Body of pancreas (tissue), 4 donors: ENCODE measurements at regions not wholly inside any gene's neighbourhood (a gene's known extent, or its start where the extent isn't known, plus 50 kb on each side); places are given as distances from the start of the nearest gene placed in this dataset.
A peak's percentile ranks its signal among the peaks of the same experiment; 100 is the strongest.

Source experiments
- ATAC-seq: fragments of 150-250 bp; one replicate; pipeline ENCODE4 v1.9.1; 2016
- DNase-seq, 4 donors: peaks; one replicate each; pipeline ENCODE4 v3.0.0-alpha.2; 2019
- H3K27ac ChIP-seq, 4 donors: fragments of 200-600 bp; sonication (generic); 1 replicate in 3 of 4; 2 replicates in 1 of 4; pipeline versions ENCODE4 v1.5.1 to v1.6.1; 2016 to 2019; ENCODE audit warnings: mild to moderate bottlenecking in 1 of 4, mixed read lengths in 1 of 4, moderate library complexity in 1 of 4
- H3K27me3 ChIP-seq, 2 donors: fragments of 200-600 bp; sonication (generic); one replicate each; pipeline ENCODE4 v1.6.0; 2016; ENCODE audit warnings: mild to moderate bottlenecking in 1 of 2
- H3K36me3 ChIP-seq, 2 donors: fragments of 200-600 bp; sonication (generic); replicated peaks in 1 of 2; 2 replicates each; pipeline ENCODE4 v1.5.1; 2016; ENCODE audit warnings: low read depth in 2 of 2; ENCODE audit not compliant: insufficient read depth in 1 of 2
- H3K4me1 ChIP-seq: fragments of 200-600 bp; sonication (generic); one replicate; pipeline ENCODE4 v1.6.0; 2016
- H3K4me3 ChIP-seq, 2 donors: fragments of 200-600 bp; sonication (generic); 1 replicate in 1 of 2; 2 replicates in 1 of 2; pipeline ENCODE4 v1.5.1; 2016 to 2019
- H3K9me3 ChIP-seq, 3 donors: fragments of 200-600 bp; sonication (generic); 1 replicate in 2 of 3; 2 replicates in 1 of 3; pipeline ENCODE4 v1.5.1; 2016
- CTCF ChIP-seq, 7 experiments: fragments of 450-650 bp in 4 of 7; fragments of 200-600 bp in 3 of 7; sonication (generic) in 3 of 7; IDR thresholded peaks; one replicate each; pipeline ENCODE4 v1.5.1; 2016 to 2019; ENCODE audit warnings: antibody characterized with exemption in 7 of 7
- POLR2A ChIP-seq, 3 donors: fragments of 450-650 bp; IDR thresholded peaks; one replicate each; pipeline ENCODE4 v1.6.1; 2016; ENCODE audit warnings: antibody characterized with exemption in 3 of 3, mild to moderate bottlenecking in 2 of 3
- WGBS, 2 donors: methylation state at CpG; one replicate each; pipeline ENCODE4 v1.1.5; 2017; 5-methylcytosine and 5-hydroxymethylcytosine counted together
- intact Hi-C: fragments of 100-400 bp; cut with DNase I; formaldehyde crosslinking; loops from one replicate; pipeline ENCODE4 v1.15.1; 2023

- H3K4me3 ChIP-seq: no peak overlapping the region
- DNase-seq: no peak
- H3K36me3 ChIP-seq: no peaks in the 10 kb centered on the region
- TF ChIP-seq POLR2A (IDR thresholded peaks at IDR 0.05) (no peak), CTCF (IDR thresholded peaks at IDR 0.05) (no peak)
- H3K4me1 ChIP-seq: no peaks in the 10 kb centered on the region
- no peaks in the 10 kb centered on the region for H3K9me3 ChIP-seq
- intact Hi-C loops: no loop called here
- H3K27ac ChIP-seq: no peak overlapping the region
- H3K27me3 ChIP-seq: no peaks in the 10 kb centered on the region
- ATAC-seq: no peak
Measured at GRCh38 chr5:68011801-68012200, 203.8 kb upstream of the PIK3R1 start.

GRCh38 chr5:68011259-68011760 lies 204.2 kb upstream of the PIK3R1 start:
- no peak for ATAC-seq
- intact Hi-C loops: no loop called here
- Histone ChIP-seq H3K36me3 (no peaks in the 10 kb centered on the region), H3K4me3 (no peak overlapping the region), H3K27me3 (no peaks in the 10 kb centered on the region), H3K27ac (no peak overlapping the region), H3K4me1 (no peaks in the 10 kb centered on the region), H3K9me3 (no peaks in the 10 kb centered on the region)
- WGBS, 2 donors: 83 to 85% methylated on average over 2 of the region's 2 CpGs
- no peak for DNase-seq
- TF ChIP-seq POLR2A (IDR thresholded peaks at IDR 0.05) (no peak), CTCF (IDR thresholded peaks at IDR 0.05) (no peak)

GRCh38 chr5:68010740-68011139 lies 204.8 kb upstream of the PIK3R1 start:
- DNase-seq (no peak), ATAC-seq (no peak)
- Histone ChIP-seq H3K27ac (no peak overlapping the region), H3K27me3 (no peaks in the 10 kb centered on the region), H3K4me1 (no peaks in the 10 kb centered on the region), H3K9me3 (no peaks in the 10 kb centered on the region), H3K4me3 (no peak overlapping the region), H3K36me3 (no peaks in the 10 kb centered on the region)
- intact Hi-C loops: no loop called here
- 89 to 100% methylated on average over 1 to 2 of the region's 2 CpGs for WGBS, 2 donors
- TF ChIP-seq CTCF (IDR thresholded peaks at IDR 0.05): no peak
- TF ChIP-seq POLR2A (IDR thresholded peaks at IDR 0.05): no peak

GRCh38 chr5:68007451-68007850 lies 208.1 kb upstream of the PIK3R1 start:
- no peak overlapping the region for H3K4me3 ChIP-seq
- intact Hi-C loops: no loop called here
- H3K27ac ChIP-seq: no peak overlapping the region
- H3K36me3 ChIP-seq: no peaks in the 10 kb centered on the region
- WGBS, 2 donors: 56 to 60% methylated on average over 3 of the region's 3 CpGs
- no peak for ATAC-seq
- H3K4me1 ChIP-seq: no peaks in the 10 kb centered on the region
- DNase-seq: peak in 3 of 4 donors; percentile 17 to 60 (median 47)
- H3K27me3 ChIP-seq: no peaks in the 10 kb centered on the region
- no peaks in the 10 kb centered on the region for H3K9me3 ChIP-seq
- TF ChIP-seq POLR2A (IDR thresholded peaks at IDR 0.05) (no peak), CTCF (IDR thresholded peaks at IDR 0.05) (no peak)

- Histone ChIP-seq H3K27ac (no peak overlapping the region), H3K4me1 (no peaks in the 10 kb centered on the region), H3K4me3 (no peak overlapping the region), H3K9me3 (no peaks in the 10 kb centered on the region), H3K36me3 (no peaks in the 10 kb centered on the region), H3K27me3 (no peaks in the 10 kb centered on the region)
- no peak for ATAC-seq
- TF ChIP-seq CTCF (IDR thresholded peaks at IDR 0.05): no peak
- TF ChIP-seq POLR2A (IDR thresholded peaks at IDR 0.05): no peak
- intact Hi-C loops: no loop called here
- WGBS, 2 donors: 86 to 93% methylated on average over 3 of the region's 3 CpGs
- no peak for DNase-seq
Measured at GRCh38 chr5:68002836-68003235, 212.7 kb upstream of the PIK3R1 start.
